Neuronal stem cell (in vitro differentiated cells): ENCODE measurements at regions not wholly inside any gene's neighbourhood (a gene's known extent, or its start where the extent isn't known, plus 50 kb on each side); places are given as distances from the start of the nearest gene placed in this dataset.

Experiments used
- DNase-seq: peaks from one replicate; pipeline ENCODE4 v3.0.0-alpha.2; 2013; ENCODE audit warnings: low spot score
- H2AFZ ChIP-seq: one replicate; pipeline ENCODE4 v1.6.1; 2013; ENCODE audit warnings: mild to moderate bottlenecking, low read length, inconsistent platforms
- H2AK5ac ChIP-seq: 2 replicates; pipeline ENCODE4 v1.6.1; 2013; ENCODE audit warnings: low read depth, mild to moderate bottlenecking, inconsistent platforms, low read length, moderate library complexity, mixed read lengths
- H2BK120ac ChIP-seq: 2 replicates; pipeline ENCODE4 v1.6.1; 2013; ENCODE audit warnings: low read depth, mild to moderate bottlenecking, inconsistent platforms, low read length, moderate library complexity, mixed read lengths
- H2BK12ac ChIP-seq: one replicate; pipeline ENCODE4 v1.6.1; 2013; ENCODE audit warnings: low read length, inconsistent platforms
- H2BK15ac ChIP-seq: 2 replicates; pipeline ENCODE4 v1.6.1; 2013; ENCODE audit warnings: mild to moderate bottlenecking, low read length, inconsistent platforms, mixed read lengths
- H2BK5ac ChIP-seq: one replicate; pipeline ENCODE4 v1.6.1; 2013; ENCODE audit warnings: inconsistent platforms, mild to moderate bottlenecking, low read length, moderate library complexity
- H3K14ac ChIP-seq: one replicate; pipeline ENCODE4 v1.6.1; 2013; ENCODE audit warnings: low read length, inconsistent platforms
- H3K18ac ChIP-seq: 2 replicates; pipeline ENCODE4 v1.6.1; 2013; ENCODE audit warnings: low read length, inconsistent platforms
- H3K23ac ChIP-seq: 2 replicates; pipeline ENCODE4 v1.6.1; 2013; ENCODE audit warnings: low read depth, mild to moderate bottlenecking, mixed read lengths, low read length, inconsistent platforms; ENCODE audit not compliant: poor library complexity
- H3K27ac ChIP-seq: replicated peaks from 3 replicates; pipeline ENCODE4 v1.5.1; 2013; ENCODE audit warnings: low read length, inconsistent platforms
- H3K27me3 ChIP-seq, 3 experiments: 2 replicates each; pipeline ENCODE4 v1.6.1; 2013; ENCODE audit warnings: low read length in 3 of 3, mild to moderate bottlenecking in 2 of 3, inconsistent platforms in 1 of 3, low read depth in 1 of 3, mixed read lengths in 1 of 3, moderate library complexity in 1 of 3; ENCODE audit not compliant: control insufficient read depth in 3 of 3, insufficient read depth in 3 of 3
- H3K36me3 ChIP-seq, 2 donors: replicated peaks in 1 of 2; 2 replicates each; pipeline ENCODE4 v1.6.1; 2013; ENCODE audit warnings: low read length in 2 of 2; ENCODE audit not compliant: control insufficient read depth in 2 of 2, insufficient read depth in 2 of 2
- H3K4ac ChIP-seq: 2 replicates; pipeline ENCODE4 v1.6.1; 2013; ENCODE audit warnings: inconsistent platforms, mild to moderate bottlenecking, low read length, moderate library complexity
- H3K4me1 ChIP-seq, 2 donors: 1 replicate in 1 of 2; 2 replicates in 1 of 2; pipeline ENCODE4 v1.6.1; 2013; ENCODE audit warnings: low read length in 2 of 2, low read depth in 1 of 2; ENCODE audit not compliant: control insufficient read depth in 2 of 2, insufficient read depth in 1 of 2
- H3K4me2 ChIP-seq: one replicate; pipeline ENCODE4 v1.6.1; 2013; ENCODE audit warnings: mild to moderate bottlenecking, low read length, inconsistent platforms; ENCODE audit not compliant: insufficient read depth, poor library complexity, severe bottlenecking
- H3K4me3 ChIP-seq, 2 donors: 2 replicates each; pipeline ENCODE4 v1.5.1; 2013; ENCODE audit warnings: low read length in 2 of 2, mild to moderate bottlenecking in 2 of 2, inconsistent platforms in 1 of 2, moderate library complexity in 1 of 2
- H3K79me1 ChIP-seq: one replicate; pipeline ENCODE4 v1.6.1; 2013; ENCODE audit warnings: low read depth, mild to moderate bottlenecking, inconsistent platforms, low read length, moderate library complexity
- H3K9ac ChIP-seq: one replicate; pipeline ENCODE4 v1.6.1; 2013; ENCODE audit warnings: mild to moderate bottlenecking, low read depth, low read length, inconsistent platforms; ENCODE audit not compliant: poor library complexity
- H3K9me3 ChIP-seq, 2 donors: replicated peaks in 1 of 2; 2 replicates each; pipeline versions ENCODE3 to v1.6.1; 2013; ENCODE audit warnings: low read length in 2 of 2, mild to moderate bottlenecking in 2 of 2, inconsistent platforms in 1 of 2, low read depth in 1 of 2, mixed read lengths in 1 of 2, moderate library complexity in 1 of 2; ENCODE audit not compliant: control insufficient read depth in 2 of 2, insufficient read depth in 1 of 2
- H4K8ac ChIP-seq: one replicate; pipeline ENCODE4 v1.6.1; 2013; ENCODE audit warnings: low read depth, mild to moderate bottlenecking, inconsistent platforms, low read length, moderate library complexity
- H4K91ac ChIP-seq: one replicate; pipeline ENCODE4 v1.6.1; 2013; ENCODE audit warnings: low read length, low read depth, mild to moderate bottlenecking, inconsistent platforms; ENCODE audit not compliant: poor library complexity
- WGBS, 2 donors: extraction: QIAGEN DNeasy Blood & Tissue Kit; methylation state at CpG; one replicate each; pipeline ENCODE4 v1.1.7; 2013; ENCODE audit warnings: missing lambda C conversion rate in 2 of 2, mixed read lengths in 1 of 2; ENCODE audit not compliant: insufficient read length in 2 of 2, insufficient replicate concordance in 1 of 2; ENCODE audit errors: extremely low coverage in 2 of 2; 5-methylcytosine and 5-hydroxymethylcytosine counted together

DNA sequence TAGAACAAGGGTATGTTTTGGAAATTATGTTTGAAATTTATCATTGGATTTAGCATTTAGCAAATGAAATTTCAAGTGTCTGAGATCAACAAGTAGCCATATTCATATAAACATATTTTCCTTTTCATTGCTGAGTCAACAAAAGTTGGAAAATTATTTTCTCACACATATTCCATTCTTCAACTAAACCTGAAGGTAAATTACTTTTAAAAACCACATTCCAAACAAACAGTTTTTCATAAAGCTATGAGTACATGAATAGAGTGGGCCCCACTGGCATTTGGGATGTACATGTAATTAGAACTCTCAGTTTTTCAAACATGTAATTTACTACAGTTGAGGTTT is 178.3 kb upstream of the MKLN1 start:
- Histone ChIP-seq H3K27ac (no peak overlapping the region), H3K4me2 (no peak overlapping the region), H4K91ac (no peak overlapping the region)

DNA sequence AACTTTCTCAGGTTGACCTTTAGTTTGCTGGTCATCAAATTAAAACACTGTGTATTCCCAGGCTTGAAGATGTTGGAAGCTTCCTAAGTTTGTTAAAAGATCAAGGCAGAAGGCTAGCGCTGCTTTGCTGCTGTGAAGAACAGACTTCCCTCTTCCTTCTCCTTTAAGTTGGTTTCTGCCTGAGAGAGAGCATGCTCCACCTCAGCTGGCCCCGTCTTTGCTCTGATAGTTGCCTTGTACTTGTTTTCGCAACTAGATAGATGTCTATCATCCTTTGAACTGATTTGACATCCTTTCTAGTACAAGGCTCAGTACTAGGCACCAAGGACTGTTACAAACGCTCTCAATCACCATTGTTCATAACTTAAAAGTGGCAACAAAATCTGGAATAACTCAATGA is 177.8 kb upstream of the MKLN1 start:
- H2BK12ac ChIP-seq = no peak overlapping the region
- H3K9ac ChIP-seq = no peak overlapping the region
- H3K27me3 ChIP-seq = peaks cover 0 to 11% (median 0%) of the 10 kb centered on the region in 3 experiments
- H3K36me3 ChIP-seq = no peaks in the 10 kb centered on the region
- no peak overlapping the region for H3K4me2 ChIP-seq
- H3K23ac ChIP-seq = no peak overlapping the region
- no peaks in the 10 kb centered on the region for H3K9me3 ChIP-seq
- no peak overlapping the region for H2BK120ac ChIP-seq
- no peak overlapping the region for H2BK5ac ChIP-seq
- no peak overlapping the region for H3K27ac ChIP-seq
- H3K14ac ChIP-seq = no peak overlapping the region
- H4K91ac ChIP-seq = no peak overlapping the region
- H3K18ac ChIP-seq = no peak overlapping the region
- no peaks in the 10 kb centered on the region for H3K4me1 ChIP-seq
- H3K4ac ChIP-seq = no peak overlapping the region
- DNase-seq = no peak
- H2AFZ ChIP-seq = no peak overlapping the region
- H2AK5ac ChIP-seq = no peak overlapping the region
- no peaks in the 10 kb centered on the region for H3K79me1 ChIP-seq
- no peak overlapping the region for H2BK15ac ChIP-seq
- no peak overlapping the region for H4K8ac ChIP-seq
- H3K4me3 ChIP-seq = no peak overlapping the region
- no CpG with 5 or more reads among the region's 4 CpGs for WGBS, 2 donors

More for the DNA sequence above, 178.3 kb upstream of the MKLN1 start:
- Histone ChIP-seq H3K79me1 (no peaks in the 10 kb centered on the region), H3K23ac (no peak overlapping the region), H3K9me3 (no peaks in the 10 kb centered on the region), H2BK5ac (no peak overlapping the region), H2BK12ac (no peak overlapping the region), H3K4ac (no peak overlapping the region), H3K36me3 (no peaks in the 10 kb centered on the region), H2AK5ac (no peak overlapping the region), H2BK15ac (no peak overlapping the region), H2BK120ac (no peak overlapping the region), H4K8ac (no peak overlapping the region), H3K4me3 (no peak overlapping the region), H3K14ac (no peak overlapping the region), H3K18ac (no peak overlapping the region), H3K9ac (no peak overlapping the region), H3K4me1 (no peaks in the 10 kb centered on the region), H2AFZ (no peak overlapping the region), H3K27me3 (peaks cover 0 to 11% (median 0%) of the 10 kb centered on the region in 3 experiments)
- DNase-seq = no peak

DNA sequence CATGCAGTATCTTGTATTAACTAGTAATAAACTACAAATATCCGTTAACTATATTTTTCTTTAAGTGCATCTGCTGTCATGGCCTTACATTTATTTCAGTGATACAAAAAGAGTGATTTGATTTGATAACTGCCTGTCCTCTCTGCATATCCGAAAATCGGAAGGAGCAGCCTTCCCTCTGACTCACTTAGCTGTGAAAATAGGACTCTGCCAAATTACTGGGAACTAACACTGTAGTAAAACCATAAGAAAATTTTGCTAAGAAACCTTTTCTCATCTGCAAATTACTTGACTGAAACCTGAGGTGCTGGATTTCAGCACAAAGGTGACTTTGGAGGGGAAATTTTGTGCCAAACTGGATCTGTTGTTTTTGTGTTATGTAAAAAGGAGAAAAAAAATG is 176.6 kb upstream of the MKLN1 start:
- Histone ChIP-seq H2BK12ac (no peak overlapping the region), H4K91ac (no peak overlapping the region), H2AK5ac (no peak overlapping the region), H3K9me3 (no peaks in the 10 kb centered on the region), H2BK5ac (no peak overlapping the region), H3K27ac (no peak overlapping the region), H3K23ac (no peak overlapping the region), H3K79me1 (no peaks in the 10 kb centered on the region), H2AFZ (no peak overlapping the region), H3K9ac (no peak overlapping the region), H3K4ac (no peak overlapping the region), H3K4me2 (no peak overlapping the region), H4K8ac (no peak overlapping the region), H3K4me3 (no peak overlapping the region), H3K18ac (no peak overlapping the region), H3K4me1 (no peaks in the 10 kb centered on the region), H3K14ac (no peak overlapping the region), H3K36me3 (no peaks in the 10 kb centered on the region), H2BK120ac (no peak overlapping the region), H3K27me3 (peaks cover 0 to 11% (median 0%) of the 10 kb centered on the region in 3 experiments), H2BK15ac (no peak overlapping the region)
- no peak for DNase-seq
- whole genome bisulfite sequencing, 2 donors = no CpG with 5 or more reads among the region's 3 CpGs

DNA sequence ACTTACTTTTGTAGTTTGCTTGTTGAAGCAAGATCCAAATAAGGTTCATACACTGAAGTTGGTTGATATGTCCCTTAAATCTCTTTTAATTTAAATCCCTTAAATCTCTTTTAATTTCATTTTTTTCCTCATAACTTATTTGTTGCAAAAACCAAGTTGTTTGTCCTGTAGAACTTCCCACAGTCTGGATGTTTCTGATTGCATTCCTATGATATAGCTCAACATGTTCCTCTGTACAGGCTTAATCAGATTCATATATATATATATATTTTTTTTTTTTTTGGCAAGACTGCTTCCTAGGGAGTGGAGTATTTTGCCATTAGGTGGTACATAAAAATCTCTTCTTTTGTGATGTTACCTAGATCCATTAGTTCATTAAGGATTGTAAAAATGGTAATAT is 174.9 kb upstream of the MKLN1 start:
- no peak overlapping the region for H3K14ac ChIP-seq

More for the DNA sequence above, 174.9 kb upstream of the MKLN1 start:
- H3K4me2 ChIP-seq = no peak overlapping the region
- H3K18ac ChIP-seq = no peak overlapping the region
- H3K4me3 ChIP-seq = no peak overlapping the region
- H2AFZ ChIP-seq = no peak overlapping the region
- H3K79me1 ChIP-seq = no peaks in the 10 kb centered on the region
- H3K4ac ChIP-seq = no peak overlapping the region
- no peak overlapping the region for H3K27ac ChIP-seq
- H3K23ac ChIP-seq = no peak overlapping the region
- no peak overlapping the region for H2BK15ac ChIP-seq
- no peak overlapping the region for H4K8ac ChIP-seq
- H3K36me3 ChIP-seq = no peaks in the 10 kb centered on the region
- H2BK5ac ChIP-seq = no peak overlapping the region
- no peak overlapping the region for H2BK120ac ChIP-seq
- H3K9ac ChIP-seq = no peak overlapping the region
- peaks cover 0 to 11% (median 0%) of the 10 kb centered on the region in 3 experiments for H3K27me3 ChIP-seq
- no peak overlapping the region for H2BK12ac ChIP-seq
- H4K91ac ChIP-seq = no peak overlapping the region
- peaks cover 0 to under 1% of the 10 kb centered on the region in 2 donors for H3K4me1 ChIP-seq
- H2AK5ac ChIP-seq = no peak overlapping the region
- no peak for DNase-seq
- H3K9me3 ChIP-seq = no peaks in the 10 kb centered on the region
